ENCODE measurements at regions not wholly inside any gene's neighbourhood (a gene's known extent, or its start where the extent isn't known, plus 50 kb on each side); places are given as distances from the start of the nearest gene placed in this dataset.

GRCh38 chr3:110767156-110767555 lies 304.5 kb upstream of the NECTIN3 start:
- Mint-ChIP-seq H3K27me3 (ENCODE audit: insufficient read depth) (no peaks in the 10 kb centered on the region), H3K27ac (no peak overlapping the region), H3K4me1 (no peaks in the 10 kb centered on the region), H3K4me3 (no peak overlapping the region), H3K36me3 (ENCODE audit: low read depth) (no peaks in the 10 kb centered on the region), H3K9me3 (peaks cover 15% of the 10 kb centered on the region)
- TF ChIP-seq CTCF (conservative IDR thresholded peaks at IDR 0.05): no peak
- WGBS, 2 experiments (ENCODE audit: insufficient coverage in 1 of 2, insufficient read length in 1 of 2): 93 to 95% methylated on average over 2 of the region's 2 CpGs
- Histone ChIP-seq H3K27me3 (ENCODE audit: control insufficient read depth, insufficient read depth, low read length, poor library complexity, severe bottlenecking) (no peaks in the 10 kb centered on the region), H3K9ac (ENCODE audit: extremely low read depth, low read length, poor library complexity, severe bottlenecking) (no peak overlapping the region), H3K36me3 (ENCODE audit: control insufficient read depth, insufficient read depth, low read length) (no peaks in the 10 kb centered on the region), H3K9me3 (ENCODE audit: control insufficient read depth, low read length) (peaks cover 15% of the 10 kb centered on the region), H3K4me3 (ENCODE audit: low read length) (no peak overlapping the region), H3K4me1 (ENCODE audit: control insufficient read depth, insufficient read depth, low read length) (no peaks in the 10 kb centered on the region), H3K27ac (ENCODE audit: low read depth, low read length) (no peak overlapping the region)
- DNase-seq: no peak

GRCh38 chr3:110767838-110768237 lies 303.8 kb upstream of the NECTIN3 start:
- Histone ChIP-seq H3K36me3 (ENCODE audit: control insufficient read depth, insufficient read depth, low read length) (no peaks in the 10 kb centered on the region), H3K27ac (ENCODE audit: low read depth, low read length) (no peak overlapping the region), H3K4me3 (ENCODE audit: low read length) (no peak overlapping the region), H3K9me3 (ENCODE audit: control insufficient read depth, low read length) (peaks cover 15% of the 10 kb centered on the region), H3K4me1 (ENCODE audit: control insufficient read depth, insufficient read depth, low read length) (no peaks in the 10 kb centered on the region), H3K27me3 (ENCODE audit: control insufficient read depth, insufficient read depth, low read length, poor library complexity, severe bottlenecking) (no peaks in the 10 kb centered on the region), H3K9ac (ENCODE audit: extremely low read depth, low read length, poor library complexity, severe bottlenecking) (no peak overlapping the region)
- Mint-ChIP-seq H3K9me3 (peaks cover 15% of the 10 kb centered on the region), H3K36me3 (ENCODE audit: low read depth) (no peaks in the 10 kb centered on the region), H3K27ac (no peak overlapping the region), H3K4me1 (no peaks in the 10 kb centered on the region), H3K27me3 (ENCODE audit: insufficient read depth) (no peaks in the 10 kb centered on the region), H3K4me3 (no peak overlapping the region)
- no peak for DNase-seq
- TF ChIP-seq CTCF (conservative IDR thresholded peaks at IDR 0.05): no peak

GRCh38 chr3:110773413-110773954 lies 298.1 kb upstream of the NECTIN3 start:
- WGBS, 2 experiments (ENCODE audit: insufficient coverage in 1 of 2, insufficient read length in 1 of 2): 67 to 89% methylated on average over 7 to 9 of the region's 9 CpGs
- Histone ChIP-seq H3K36me3 (ENCODE audit: control insufficient read depth, insufficient read depth, low read length) (no peaks in the 10 kb centered on the region), H3K9me3 (ENCODE audit: control insufficient read depth, low read length) (peaks cover 8% of the 10 kb centered on the region), H3K4me1 (ENCODE audit: control insufficient read depth, insufficient read depth, low read length) (peaks cover 5% of the 10 kb centered on the region), H3K4me3 (ENCODE audit: low read length) (no peak overlapping the region), H3K27ac (ENCODE audit: low read depth, low read length) (peak overlapping the region; percentile 81), H3K9ac (ENCODE audit: extremely low read depth, low read length, poor library complexity, severe bottlenecking) (no peak overlapping the region), H3K27me3 (ENCODE audit: control insufficient read depth, insufficient read depth, low read length, poor library complexity, severe bottlenecking) (no peaks in the 10 kb centered on the region)
- no peak for DNase-seq
- peaks cover 8% of the 10 kb centered on the region for H3K9me3 Mint-ChIP-seq
- H3K4me3 Mint-ChIP-seq: no peak overlapping the region
- H3K4me1 Mint-ChIP-seq: peaks cover 4% of the 10 kb centered on the region
- H3K36me3 Mint-ChIP-seq (ENCODE audit: low read depth): no peaks in the 10 kb centered on the region
- H3K27me3 Mint-ChIP-seq (ENCODE audit: insufficient read depth): no peaks in the 10 kb centered on the region
- no peak overlapping the region for H3K27ac Mint-ChIP-seq
- TF ChIP-seq CTCF (conservative IDR thresholded peaks at IDR 0.05): no peak

Measured in endodermal cell (in vitro differentiated cells).